Panc1 (cell line): ENCODE measurements at regions not wholly inside any gene's neighbourhood (a gene's known extent, or its start where the extent isn't known, plus 50 kb on each side); places are given as distances from the start of the nearest gene placed in this dataset.

Source experiments
- ATAC-seq: fragments of 200-7000 bp; cut with Tn5 transposase; 2 replicates; pipeline ENCODE4 v1.9.1; 2020; ENCODE audit warnings: mild to moderate bottlenecking, moderate library complexity
- BruUV-seq: library from RNA; stranded (reverse); fragments of 400-500 nt; replicated peaks from 2 replicates; lab custom pipeline; 2021; lab: Mats Ljungman, UMichigan
- CTCF ChIA-PET: fragments of 300-600 bp; sonication (Branson Sonifier 250); formaldehyde crosslinking; loops from one replicate; lab custom pipeline; 2022; ENCODE audit warnings: antibody characterized with exemption; lab: Charles Lee
- POLR2A ChIA-PET: fragments of 300-600 bp; sonication (Branson Sonifier 250); formaldehyde crosslinking; loops from one replicate; lab custom pipeline; 2022; ENCODE audit warnings: antibody characterized with exemption; lab: Charles Lee
- DNase-seq: peaks from one replicate; pipeline ENCODE4 v3.0.0-alpha.2; 2010; ENCODE audit warnings: low read depth, low spot score
- H3K27ac ChIP-seq: 2 replicates; pipeline ENCODE4 v1.5.1; 2011; ENCODE audit warnings: mild to moderate bottlenecking, low read length, inconsistent platforms
- H3K27me3 ChIP-seq: fragments of 200-500 bp; sonication (Bioruptor generic); 2 replicates; pipeline ENCODE4 v1.6.0; 2014; ENCODE audit warnings: low read length, inconsistent platforms; ENCODE audit not compliant: control insufficient read depth, insufficient read depth
- H3K36me3 ChIP-seq: fragments of 200-500 bp; sonication (Bioruptor generic); 2 replicates; pipeline ENCODE4 v1.5.1; 2014; ENCODE audit warnings: inconsistent platforms, mild to moderate bottlenecking, low read length, moderate library complexity; ENCODE audit not compliant: control insufficient read depth, insufficient read depth
- H3K4me1 ChIP-seq: 2 replicates; pipeline ENCODE4 v1.5.1; 2011; ENCODE audit warnings: inconsistent platforms, mild to moderate bottlenecking, low read length, moderate library complexity; ENCODE audit not compliant: control insufficient read depth, insufficient read depth
- H3K4me3 ChIP-seq, 2 experiments: 2 replicates each; pipeline ENCODE4 v1.5.1; 2011 to 2012; ENCODE audit warnings: low read depth in 2 of 2, low read length in 2 of 2, mild to moderate bottlenecking in 2 of 2, inconsistent platforms in 1 of 2, moderate library complexity in 1 of 2
- H3K9me3 ChIP-seq: fragments of 200-500 bp; sonication (Bioruptor generic); 2 replicates; pipeline ENCODE4 v1.5.1; 2014; ENCODE audit warnings: low read depth, mild to moderate bottlenecking, inconsistent platforms, low read length, moderate library complexity; ENCODE audit not compliant: control insufficient read depth, insufficient read depth
- POLR2AphosphoS5 ChIP-seq: IDR thresholded peaks from 2 replicates; pipeline ENCODE4 v1.6.1; 2012; ENCODE audit warnings: mild to moderate bottlenecking, low read depth, low read length, moderate library complexity
- SIN3A ChIP-seq: IDR thresholded peaks from 2 replicates; pipeline ENCODE4 v1.6.1; 2012; ENCODE audit warnings: low read depth, mild to moderate bottlenecking, low read length, moderate library complexity, borderline replicate concordance; ENCODE audit not compliant: insufficient read depth
- TCF7L2 ChIP-seq: IDR thresholded peaks from 2 replicates; pipeline ENCODE4 v1.6.1; 2011; ENCODE audit warnings: mild to moderate bottlenecking, low read depth, low read length, inconsistent platforms
- in situ Hi-C: cut with HindIII; loops from 2 replicates; pipeline ENCODE4 v1.10.0; 2016; ENCODE audit warnings: low sequenced_read_pairs, low pct_unique_long_range_greater_than_20kb
- intact Hi-C: fragments of 100-400 bp; cut with micrococcal nuclease; formaldehyde crosslinking; loops from one replicate; pipeline ENCODE4 v1.10.0; 2022; ENCODE audit not compliant: unreplicated experiment
- TF ChIP-seq, protein P1 (sequence below), 2 experiments: IDR thresholded peaks; 2 replicates each; pipeline ENCODE4 v1.6.1; 2011 to 2012; ENCODE audit warnings: low read depth in 2 of 2, control low read depth in 1 of 2, low read length in 1 of 2, mild to moderate bottlenecking in 1 of 2, moderate library complexity in 1 of 2; ENCODE audit not compliant: insufficient read depth in 1 of 2
- TF ChIP-seq, protein P2 (sequence below): fragments of 450-650 bp; IDR thresholded peaks from 2 replicates; pipeline ENCODE4 v1.5.1; 2017; ENCODE audit warnings: mild to moderate bottlenecking

GRCh38 chr1:219399446-219399845 lies 213.5 kb downstream of the ZC3H11B start:
- H3K4me1 ChIP-seq: no peaks in the 10 kb centered on the region
- H3K4me3 ChIP-seq: no peak overlapping the region
- H3K36me3 ChIP-seq: no peaks in the 10 kb centered on the region
- DNase-seq: no peak
- ChIA-PET POLR2A (no interaction called here), CTCF (no interaction called here)
- H3K9me3 ChIP-seq: no peaks in the 10 kb centered on the region
- no peak for ATAC-seq
- BruUV-seq: no TSS peak
- H3K27me3 ChIP-seq: no peaks in the 10 kb centered on the region
- H3K27ac ChIP-seq: no peak overlapping the region
- intact Hi-C loops (no loop called here), in situ Hi-C loops (no loop called here)
- TF ChIP-seq SIN3A (no peak), TCF7L2 (no peak), POLR2AphosphoS5 (no peak)
- TF ChIP-seq, protein P1, sequence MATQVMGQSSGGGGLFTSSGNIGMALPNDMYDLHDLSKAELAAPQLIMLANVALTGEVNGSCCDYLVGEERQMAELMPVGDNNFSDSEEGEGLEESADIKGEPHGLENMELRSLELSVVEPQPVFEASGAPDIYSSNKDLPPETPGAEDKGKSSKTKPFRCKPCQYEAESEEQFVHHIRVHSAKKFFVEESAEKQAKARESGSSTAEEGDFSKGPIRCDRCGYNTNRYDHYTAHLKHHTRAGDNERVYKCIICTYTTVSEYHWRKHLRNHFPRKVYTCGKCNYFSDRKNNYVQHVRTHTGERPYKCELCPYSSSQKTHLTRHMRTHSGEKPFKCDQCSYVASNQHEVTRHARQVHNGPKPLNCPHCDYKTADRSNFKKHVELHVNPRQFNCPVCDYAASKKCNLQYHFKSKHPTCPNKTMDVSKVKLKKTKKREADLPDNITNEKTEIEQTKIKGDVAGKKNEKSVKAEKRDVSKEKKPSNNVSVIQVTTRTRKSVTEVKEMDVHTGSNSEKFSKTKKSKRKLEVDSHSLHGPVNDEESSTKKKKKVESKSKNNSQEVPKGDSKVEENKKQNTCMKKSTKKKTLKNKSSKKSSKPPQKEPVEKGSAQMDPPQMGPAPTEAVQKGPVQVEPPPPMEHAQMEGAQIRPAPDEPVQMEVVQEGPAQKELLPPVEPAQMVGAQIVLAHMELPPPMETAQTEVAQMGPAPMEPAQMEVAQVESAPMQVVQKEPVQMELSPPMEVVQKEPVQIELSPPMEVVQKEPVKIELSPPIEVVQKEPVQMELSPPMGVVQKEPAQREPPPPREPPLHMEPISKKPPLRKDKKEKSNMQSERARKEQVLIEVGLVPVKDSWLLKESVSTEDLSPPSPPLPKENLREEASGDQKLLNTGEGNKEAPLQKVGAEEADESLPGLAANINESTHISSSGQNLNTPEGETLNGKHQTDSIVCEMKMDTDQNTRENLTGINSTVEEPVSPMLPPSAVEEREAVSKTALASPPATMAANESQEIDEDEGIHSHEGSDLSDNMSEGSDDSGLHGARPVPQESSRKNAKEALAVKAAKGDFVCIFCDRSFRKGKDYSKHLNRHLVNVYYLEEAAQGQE (IDR thresholded peaks at IDR 0.05; ENCODE audit: insufficient read depth in 1 of 2, low read depth in 2 of 2, low read length in 1 of 2): no peak
- TF ChIP-seq, protein P2, sequence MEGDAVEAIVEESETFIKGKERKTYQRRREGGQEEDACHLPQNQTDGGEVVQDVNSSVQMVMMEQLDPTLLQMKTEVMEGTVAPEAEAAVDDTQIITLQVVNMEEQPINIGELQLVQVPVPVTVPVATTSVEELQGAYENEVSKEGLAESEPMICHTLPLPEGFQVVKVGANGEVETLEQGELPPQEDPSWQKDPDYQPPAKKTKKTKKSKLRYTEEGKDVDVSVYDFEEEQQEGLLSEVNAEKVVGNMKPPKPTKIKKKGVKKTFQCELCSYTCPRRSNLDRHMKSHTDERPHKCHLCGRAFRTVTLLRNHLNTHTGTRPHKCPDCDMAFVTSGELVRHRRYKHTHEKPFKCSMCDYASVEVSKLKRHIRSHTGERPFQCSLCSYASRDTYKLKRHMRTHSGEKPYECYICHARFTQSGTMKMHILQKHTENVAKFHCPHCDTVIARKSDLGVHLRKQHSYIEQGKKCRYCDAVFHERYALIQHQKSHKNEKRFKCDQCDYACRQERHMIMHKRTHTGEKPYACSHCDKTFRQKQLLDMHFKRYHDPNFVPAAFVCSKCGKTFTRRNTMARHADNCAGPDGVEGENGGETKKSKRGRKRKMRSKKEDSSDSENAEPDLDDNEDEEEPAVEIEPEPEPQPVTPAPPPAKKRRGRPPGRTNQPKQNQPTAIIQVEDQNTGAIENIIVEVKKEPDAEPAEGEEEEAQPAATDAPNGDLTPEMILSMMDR: no peak

- no peak for DNase-seq
- TF ChIP-seq POLR2AphosphoS5 (no peak), SIN3A (no peak), TCF7L2 (no peak)
- TF ChIP-seq, protein P2: no peak
- TF ChIP-seq, protein P1 (IDR thresholded peaks at IDR 0.05; ENCODE audit: insufficient read depth in 1 of 2, low read depth in 2 of 2, low read length in 1 of 2): no peak
- no TSS peak for BruUV-seq
- H3K4me3 ChIP-seq: no peak overlapping the region
- H3K9me3 ChIP-seq: no peaks in the 10 kb centered on the region
- no peaks in the 10 kb centered on the region for H3K27me3 ChIP-seq
- H3K36me3 ChIP-seq: no peaks in the 10 kb centered on the region
- H3K4me1 ChIP-seq: no peaks in the 10 kb centered on the region
- ChIA-PET POLR2A (no interaction called here), CTCF (no interaction called here)
- in situ Hi-C loops: no loop called here
- intact Hi-C loops: no loop called here
- no peak overlapping the region for H3K27ac ChIP-seq
- ATAC-seq: no peak
Measured at GRCh38 chr1:219398815-219399396, 214.0 kb downstream of the ZC3H11B start.
